H1 (cell line): ENCODE measurements at regions not wholly inside any gene's neighbourhood (a gene's known extent, or its start where the extent isn't known, plus 50 kb on each side); places are given as distances from the start of the nearest gene placed in this dataset.

Experiments used
- CTCF ChIA-PET: fragments of 300-600 bp; sonication (Branson Sonifier 250); formaldehyde crosslinking; loops from one replicate; lab custom pipeline; 2021; ENCODE audit not compliant: partially characterized antibody; lab: Charles Lee
- POLR2A ChIA-PET: fragments of 300-600 bp; sonication (Branson Sonifier 250); formaldehyde crosslinking; loops from one replicate; lab custom pipeline; 2021; ENCODE audit warnings: inconsistent platforms; ENCODE audit not compliant: partially characterized antibody; lab: Charles Lee
- DNase-seq, 2 experiments: peaks; one replicate each; pipeline versions ENCODE4 v3.0.0 to v3.0.0-alpha.2; 2010 to 2022; ENCODE audit warnings: low spot score in 2 of 2, low read depth in 1 of 2, mixed read lengths in 1 of 2
- FAIRE-seq: peaks from 2 replicates; lab custom pipeline; 2011; peaks lifted over from hg19 to GRCh38; lab: Jason Lieb, UNC
- H2AFZ ChIP-seq: 2 replicates; pipeline ENCODE4 v1.8.1; 2012; ENCODE audit warnings: low read length, inconsistent platforms
- H2AK5ac ChIP-seq: 2 replicates; pipeline ENCODE4 v1.6.1; 2013; ENCODE audit warnings: low read depth, low read length
- H2BK120ac ChIP-seq: replicated peaks from 2 replicates; pipeline ENCODE3; 2013; ENCODE audit warnings: low read depth, low read length, inconsistent platforms
- H2BK12ac ChIP-seq: 2 replicates; pipeline ENCODE4 v1.6.1; 2013; ENCODE audit warnings: low read depth, low read length
- H2BK15ac ChIP-seq: 2 replicates; pipeline ENCODE4 v1.6.1; 2013; ENCODE audit warnings: low read length
- H2BK20ac ChIP-seq: 2 replicates; pipeline ENCODE4 v1.6.1; 2013; ENCODE audit warnings: low read length
- H2BK5ac ChIP-seq: 2 replicates; pipeline ENCODE4 v1.6.1; 2013; ENCODE audit warnings: low read depth, low read length
- H3K14ac ChIP-seq: 2 replicates; pipeline ENCODE4 v1.6.1; 2013; ENCODE audit warnings: inconsistent platforms; ENCODE audit not compliant: insufficient read length
- H3K18ac ChIP-seq: 2 replicates; pipeline ENCODE4 v1.6.1; 2013; ENCODE audit warnings: low read length; ENCODE audit errors: extremely low read depth
- H3K23ac ChIP-seq: 2 replicates; pipeline ENCODE4 v1.6.1; 2013; ENCODE audit warnings: inconsistent platforms; ENCODE audit not compliant: insufficient read length
- H3K23me2 ChIP-seq: 2 replicates; pipeline ENCODE4 v1.6.1; 2013; ENCODE audit warnings: low read depth, low read length
- H3K27ac ChIP-seq: 2 replicates; pipeline ENCODE4 v1.6.1; 2011; ENCODE audit warnings: low read depth, low read length, inconsistent platforms
- H3K27me3 ChIP-seq, 4 experiments: replicated peaks in 1 of 4; 1 replicate in 1 of 4; 2 replicates in 3 of 4; pipeline versions ENCODE4 v1.6.1 to v1.8.1; 2011 to 2013; ENCODE audit warnings: low read length in 3 of 4, mild to moderate bottlenecking in 3 of 4, inconsistent platforms in 2 of 4, mixed read lengths in 2 of 4, moderate library complexity in 1 of 4; ENCODE audit not compliant: control insufficient read depth in 3 of 4, insufficient read depth in 3 of 4; ENCODE audit errors: extremely low read depth in 1 of 4
- H3K36me3 ChIP-seq, 4 experiments: 2 replicates each; pipeline versions ENCODE4 v1.6.1 to v1.8.1; 2011 to 2013; ENCODE audit warnings: mild to moderate bottlenecking in 4 of 4, low read length in 3 of 4, moderate library complexity in 2 of 4, control low read depth in 1 of 4, inconsistent platforms in 1 of 4; ENCODE audit not compliant: insufficient read depth in 4 of 4, control insufficient read depth in 2 of 4
- H3K4ac ChIP-seq: replicated peaks from 2 replicates; pipeline ENCODE3; 2013; ENCODE audit warnings: low read length, low read depth, mixed read lengths, inconsistent platforms; ENCODE audit not compliant: insufficient read length
- H3K4me1 ChIP-seq, 4 experiments: replicated peaks in 1 of 4; 1 replicate in 1 of 4; 2 replicates in 3 of 4; pipeline versions ENCODE4 v1.6.1 to v1.8.1; 2011 to 2013; ENCODE audit warnings: low read length in 3 of 4, inconsistent platforms in 2 of 4, mixed read lengths in 1 of 4; ENCODE audit not compliant: insufficient read depth in 4 of 4, control insufficient read depth in 3 of 4
- H3K4me2 ChIP-seq, 2 experiments: 2 replicates each; pipeline versions ENCODE4 v1.6.1 to v1.8.1; 2011 to 2013; ENCODE audit warnings: low read depth in 2 of 2, low read length in 2 of 2, control low read depth in 1 of 2, inconsistent platforms in 1 of 2, mild to moderate bottlenecking in 1 of 2; ENCODE audit not compliant: insufficient read depth in 1 of 2
- H3K4me3 ChIP-seq, 4 experiments: fragments of 200-600, 300-600 bp in 1 of 4; sonication (generic), shearing (Covaris generic), sonication (Bioruptor Twin) in 1 of 4; 2 replicates each; pipeline versions ENCODE4 v1.5.1 to v1.8.1; 2011 to 2016; ENCODE audit warnings: low read length in 4 of 4, low read depth in 3 of 4, control low read depth in 2 of 4, inconsistent platforms in 2 of 4, mild to moderate bottlenecking in 2 of 4, mixed read lengths in 1 of 4, moderate library complexity in 1 of 4; ENCODE audit not compliant: insufficient read depth in 2 of 4; ENCODE audit errors: extremely low read depth in 1 of 4
- H3K56ac ChIP-seq: replicated peaks from 2 replicates; pipeline ENCODE3; 2013; ENCODE audit warnings: low read depth, mild to moderate bottlenecking, mixed read lengths, low read length, inconsistent platforms; ENCODE audit not compliant: insufficient read length
- H3K79me1 ChIP-seq: 2 replicates; pipeline ENCODE4 v1.6.1; 2013; ENCODE audit warnings: low read depth, low read length, control low read depth
- H3K79me2 ChIP-seq, 2 experiments: 2 replicates each; pipeline versions ENCODE4 v1.6.1 to v1.8.1; 2012 to 2013; ENCODE audit warnings: low read length in 2 of 2, mild to moderate bottlenecking in 2 of 2, inconsistent platforms in 1 of 2; ENCODE audit not compliant: insufficient read depth in 2 of 2, control insufficient read depth in 1 of 2
- H3K9ac ChIP-seq, 4 experiments: replicated peaks in 1 of 4; 1 replicate in 1 of 4; 2 replicates in 3 of 4; pipeline versions ENCODE4 v1.6.1 to v1.8.1; 2011 to 2013; ENCODE audit warnings: low read depth in 3 of 4, low read length in 3 of 4, control low read depth in 2 of 4, mild to moderate bottlenecking in 2 of 4, moderate library complexity in 2 of 4, inconsistent platforms in 1 of 4; ENCODE audit errors: extremely low read depth in 1 of 4
- H3K9me3 ChIP-seq, 2 experiments: 2 replicates each; pipeline versions ENCODE4 v1.6.1 to v1.8.1; 2012 to 2013; ENCODE audit warnings: mild to moderate bottlenecking in 2 of 2, moderate library complexity in 2 of 2, control low read depth in 1 of 2, inconsistent platforms in 1 of 2, low read depth in 1 of 2, low read length in 1 of 2, mixed read lengths in 1 of 2; ENCODE audit not compliant: insufficient read depth in 2 of 2
- H4K20me1 ChIP-seq, 2 experiments: replicated peaks in 1 of 2; 2 replicates each; pipeline versions ENCODE3 to v1.8.1; 2011 to 2013; ENCODE audit warnings: inconsistent platforms in 2 of 2, low read length in 2 of 2, mild to moderate bottlenecking in 1 of 2; ENCODE audit not compliant: insufficient read depth in 2 of 2, control insufficient read depth in 1 of 2
- H4K5ac ChIP-seq: 2 replicates; pipeline ENCODE4 v1.6.1; 2013; ENCODE audit warnings: low read length, low read depth, mixed read lengths, inconsistent platforms; ENCODE audit not compliant: insufficient read length
- H4K8ac ChIP-seq: 2 replicates; pipeline ENCODE4 v1.8.0; 2013; ENCODE audit warnings: mild to moderate bottlenecking, moderate library complexity, low read length, inconsistent platforms; ENCODE audit not compliant: insufficient read depth; ENCODE audit errors: extremely low read depth
- H4K91ac ChIP-seq: replicated peaks from 2 replicates; pipeline ENCODE3; 2013; ENCODE audit warnings: low read length, mixed read lengths, inconsistent platforms; ENCODE audit not compliant: insufficient read length
- HDAC2 ChIP-seq, 2 experiments: fragments of 300-600 bp in 1 of 2; sonication (generic) in 1 of 2; IDR thresholded peaks; 2 replicates each; pipeline ENCODE4 v1.6.1; 2011 to 2012; ENCODE audit warnings: low read depth in 2 of 2, low read length in 2 of 2, mild to moderate bottlenecking in 2 of 2, moderate library complexity in 2 of 2, borderline replicate concordance in 1 of 2, inconsistent platforms in 1 of 2
- PHF8 ChIP-seq: fragments of 200-600 bp; sonication (generic); conservative IDR thresholded peaks from 2 replicates; pipeline ENCODE4 v1.7.1; 2012; ENCODE audit warnings: low read depth, mild to moderate bottlenecking, inconsistent platforms, low read length, moderate library complexity
- POU5F1 ChIP-seq: IDR thresholded peaks from 2 replicates; pipeline ENCODE4 v1.6.1; 2011; ENCODE audit warnings: low read depth, mild to moderate bottlenecking, low read length, moderate library complexity
- RBBP5 ChIP-seq: IDR thresholded peaks from 2 replicates; pipeline ENCODE4 v1.7.1; 2012; ENCODE audit warnings: low read depth, mild to moderate bottlenecking, inconsistent platforms, low read length, moderate library complexity, borderline replicate concordance
- RXRA ChIP-seq: IDR thresholded peaks from 2 replicates; pipeline ENCODE4 v1.6.1; 2011; ENCODE audit warnings: low read depth, mild to moderate bottlenecking, low read length, moderate library complexity; ENCODE audit not compliant: insufficient read depth
- SIRT6 ChIP-seq: IDR thresholded peaks from one replicate; pipeline ENCODE4 v1.7.1; 2012; ENCODE audit warnings: low read length, inconsistent platforms
- SP2 ChIP-seq: IDR thresholded peaks from 2 replicates; pipeline ENCODE4 v1.6.1; 2012; ENCODE audit warnings: mild to moderate bottlenecking, low read length, inconsistent platforms
- TBP ChIP-seq: IDR thresholded peaks from 2 replicates; pipeline ENCODE4 v1.6.1; 2011; ENCODE audit warnings: low read depth, low read length, improper control_type of control experiment
- WGBS, 2 experiments: shearing (Covaris generic) in 1 of 2; methylation state at CpG; one replicate each; pipeline versions ENCODE4 v1.1.6 to v1.1.7; 2013 to 2015; ENCODE audit warnings: low lambda C conversion rate in 2 of 2, mixed read lengths in 2 of 2, inconsistent platforms in 1 of 2, low coverage in 1 of 2, missing lambda C conversion rate in 1 of 2; ENCODE audit not compliant: insufficient replicate concordance in 2 of 2, insufficient coverage in 1 of 2, insufficient read length in 1 of 2; ENCODE audit errors: extremely low coverage in 1 of 2, missing lambda C conversion rate in 1 of 2; 5-methylcytosine and 5-hydroxymethylcytosine counted together

- Histone ChIP-seq H2BK5ac (no peak overlapping the region), H4K20me1 (no peaks in the 10 kb centered on the region), H3K14ac (no peak overlapping the region), H4K8ac (no peak overlapping the region), H2BK12ac (no peak overlapping the region), H3K27me3 (peaks cover 0 to 1% (median 0%) of the 10 kb centered on the region in 4 experiments; a peak in 1 of 7 replicates), H3K9me3 (no peaks in the 10 kb centered on the region), H3K27ac (no peak overlapping the region), H2BK120ac (no peak overlapping the region), H3K18ac (no peak overlapping the region), H3K4me2 (no peak overlapping the region), H3K9ac (no peak overlapping the region), H3K79me2 (no peaks in the 10 kb centered on the region), H3K4me1 (no peaks in the 10 kb centered on the region), H3K4me3 (no peak overlapping the region), H3K36me3 (no peaks in the 10 kb centered on the region), H2BK20ac (no peak overlapping the region), H3K23me2 (no peaks in the 10 kb centered on the region), H2AFZ (no peak overlapping the region), H3K79me1 (no peaks in the 10 kb centered on the region), H2AK5ac (no peak overlapping the region), H3K56ac (no peak overlapping the region), H3K4ac (no peak overlapping the region), H4K91ac (no peak overlapping the region), H3K23ac (no peak overlapping the region), H4K5ac (no peak overlapping the region), H2BK15ac (no peak overlapping the region)
- ChIA-PET POLR2A (no interaction called here), CTCF (interaction anchor here (0.6 to 1.2 kb wide), 3 partner anchors 193 to 698 kb away, joined by 3 read pairs; no protein-coding TSS in a partner anchor)
- no peak for DNase-seq
- WGBS, 2 experiments: 100% methylated on average over 1 of the region's 1 CpG; no CpG with 5 or more reads in 1 of the 2 experiments
- no peak for FAIRE-seq
- TF ChIP-seq POU5F1: no peak
- no peak for TF ChIP-seq RXRA
- TF ChIP-seq SP2: no peak
- TF ChIP-seq HDAC2 (IDR thresholded peaks at IDR 0.05; ENCODE audit: borderline replicate concordance in 1 of 2, low read depth in 2 of 2, low read length in 2 of 2): no peak
- TF ChIP-seq TBP: no peak
- no peak for TF ChIP-seq PHF8
- TF ChIP-seq SIRT6: no peak
- no peak for TF ChIP-seq RBBP5
Measured at GRCh38 chr18:44514766-44515165, 165.9 kb upstream of the SETBP1 start.
